ENCODE measurements at regions not wholly inside any gene's neighbourhood (a gene's known extent, or its start where the extent isn't known, plus 50 kb on each side); places are given as distances from the start of the nearest gene placed in this dataset.

DNA sequence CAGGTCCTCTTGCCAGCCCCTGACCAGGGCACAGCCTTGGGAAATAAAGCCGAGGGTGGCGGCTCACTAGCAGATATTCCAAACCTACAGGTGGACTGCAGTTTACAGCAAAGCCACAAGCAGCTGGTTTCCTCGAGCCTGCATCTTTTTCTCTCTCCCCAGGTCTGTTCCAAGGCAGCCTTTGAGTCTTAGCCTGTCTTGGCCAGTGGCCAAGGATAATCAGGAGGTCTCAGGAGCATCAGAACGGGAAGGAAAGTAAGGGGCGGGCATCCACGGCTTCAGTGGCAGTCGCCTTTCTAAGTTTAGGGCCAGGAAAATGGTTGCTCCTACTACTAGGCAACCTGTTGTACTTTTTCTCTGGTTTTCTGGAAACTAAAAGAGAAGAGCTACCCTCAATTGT, 219.7 kb upstream of the ZMIZ1 start:
- TF ChIP-seq, protein P1, sequence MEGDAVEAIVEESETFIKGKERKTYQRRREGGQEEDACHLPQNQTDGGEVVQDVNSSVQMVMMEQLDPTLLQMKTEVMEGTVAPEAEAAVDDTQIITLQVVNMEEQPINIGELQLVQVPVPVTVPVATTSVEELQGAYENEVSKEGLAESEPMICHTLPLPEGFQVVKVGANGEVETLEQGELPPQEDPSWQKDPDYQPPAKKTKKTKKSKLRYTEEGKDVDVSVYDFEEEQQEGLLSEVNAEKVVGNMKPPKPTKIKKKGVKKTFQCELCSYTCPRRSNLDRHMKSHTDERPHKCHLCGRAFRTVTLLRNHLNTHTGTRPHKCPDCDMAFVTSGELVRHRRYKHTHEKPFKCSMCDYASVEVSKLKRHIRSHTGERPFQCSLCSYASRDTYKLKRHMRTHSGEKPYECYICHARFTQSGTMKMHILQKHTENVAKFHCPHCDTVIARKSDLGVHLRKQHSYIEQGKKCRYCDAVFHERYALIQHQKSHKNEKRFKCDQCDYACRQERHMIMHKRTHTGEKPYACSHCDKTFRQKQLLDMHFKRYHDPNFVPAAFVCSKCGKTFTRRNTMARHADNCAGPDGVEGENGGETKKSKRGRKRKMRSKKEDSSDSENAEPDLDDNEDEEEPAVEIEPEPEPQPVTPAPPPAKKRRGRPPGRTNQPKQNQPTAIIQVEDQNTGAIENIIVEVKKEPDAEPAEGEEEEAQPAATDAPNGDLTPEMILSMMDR (IDR thresholded peaks at IDR 0.05; ENCODE audit: low read depth, low read length, missing control alignments): no peak
- H3K4me3 ChIP-seq (replicated peaks; ENCODE audit: low read depth, low read length): no peak overlapping the region
- no peak for DNase-seq (ENCODE audit: extremely low read depth, low read depth)

DNA sequence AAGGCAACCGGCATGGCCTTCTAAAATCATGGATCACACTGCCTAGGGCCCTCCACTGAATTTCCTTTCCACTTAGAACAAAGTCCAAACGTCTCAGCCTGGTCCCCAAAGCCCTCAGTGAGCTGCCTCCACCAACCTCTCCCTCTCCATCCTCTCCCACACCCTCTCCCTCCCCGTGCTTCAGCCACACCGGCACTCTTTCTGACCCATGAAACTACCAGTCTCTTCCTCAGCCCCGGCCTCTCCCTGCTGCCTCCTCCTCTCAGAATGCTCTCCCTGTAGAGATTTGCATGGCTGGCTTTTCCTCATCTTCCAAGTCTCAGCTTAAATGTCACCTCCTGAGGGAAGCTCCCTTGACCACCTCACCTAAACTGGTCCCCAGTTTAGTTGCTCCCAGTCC, 219.0 kb upstream of the ZMIZ1 start:
- DNase-seq (ENCODE audit: extremely low read depth, low read depth): no peak
- TF ChIP-seq, protein P1 (IDR thresholded peaks at IDR 0.05; ENCODE audit: low read depth, low read length, missing control alignments): no peak
- no peak overlapping the region for H3K4me3 ChIP-seq (replicated peaks; ENCODE audit: low read depth, low read length)

DNA sequence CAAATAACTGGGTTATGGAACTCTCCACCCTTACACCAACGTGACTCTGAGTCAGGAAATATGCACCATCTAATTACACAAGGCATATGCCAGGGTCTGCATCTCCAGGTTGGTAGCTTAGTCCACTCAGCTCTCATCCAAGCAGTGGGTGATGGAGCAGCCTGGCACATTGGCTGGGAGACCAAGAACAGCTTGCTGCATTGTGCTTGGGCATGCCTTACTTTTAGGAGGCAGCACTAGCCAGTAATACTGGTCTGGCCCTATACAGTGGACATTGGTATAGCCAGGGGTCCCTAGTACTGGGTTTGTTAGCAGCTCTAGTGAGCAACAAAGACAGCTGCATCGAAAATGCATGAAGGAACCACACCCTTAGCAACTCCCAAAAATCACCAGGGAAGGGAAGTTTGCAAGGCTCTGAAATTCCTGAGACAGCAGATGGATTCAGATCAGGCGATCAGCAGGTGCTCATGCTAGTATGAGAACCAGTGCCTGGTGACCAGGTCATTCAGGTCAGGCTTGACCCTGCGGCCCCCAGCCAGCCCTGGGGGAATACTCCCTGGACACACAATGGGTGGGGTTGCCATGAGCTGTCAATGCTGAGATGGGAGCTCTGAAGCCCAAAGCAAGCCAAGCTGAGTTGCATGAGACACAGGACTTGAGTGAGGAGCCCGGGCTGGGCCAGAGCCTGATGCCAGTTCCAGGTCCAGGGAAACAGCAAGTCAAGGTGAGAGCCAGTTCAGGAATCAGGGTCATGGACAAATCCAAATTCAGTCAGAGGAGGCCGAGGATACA, 217.9 kb upstream of the ZMIZ1 start:
- TF ChIP-seq, protein P1 (IDR thresholded peaks at IDR 0.05; ENCODE audit: low read depth, low read length, missing control alignments): no peak

DNA sequence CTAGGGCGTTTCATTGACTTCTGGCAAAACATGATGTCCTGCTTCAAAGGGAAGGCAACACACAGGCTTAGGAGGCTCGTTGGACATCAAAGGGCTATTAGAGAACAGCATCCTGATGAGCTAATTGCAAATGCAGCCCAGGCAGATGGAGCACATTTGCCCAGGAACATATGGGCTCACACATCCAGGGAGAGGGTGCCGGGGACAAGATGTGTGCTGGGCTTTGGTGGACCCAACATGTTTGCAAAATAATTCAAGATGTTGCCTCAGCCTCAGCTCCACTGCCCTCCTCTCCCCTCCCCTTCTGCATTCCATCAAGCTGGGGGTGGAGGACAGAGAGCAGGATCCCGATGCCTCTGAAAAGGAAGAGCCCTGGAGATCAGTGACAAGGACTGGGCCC, 217.1 kb upstream of the ZMIZ1 start:
- H3K4me3 ChIP-seq (replicated peaks; ENCODE audit: low read depth, low read length): no peak overlapping the region
- TF ChIP-seq, protein P1 (IDR thresholded peaks at IDR 0.05; ENCODE audit: low read depth, low read length, missing control alignments): no peak
- DNase-seq (ENCODE audit: extremely low read depth, low read depth): peak; percentile 21

More for the DNA sequence above, 217.9 kb upstream of the ZMIZ1 start:
- H3K4me3 ChIP-seq (replicated peaks; ENCODE audit: low read depth, low read length): no peak overlapping the region
- DNase-seq (ENCODE audit: extremely low read depth, low read depth): no peak

DNA sequence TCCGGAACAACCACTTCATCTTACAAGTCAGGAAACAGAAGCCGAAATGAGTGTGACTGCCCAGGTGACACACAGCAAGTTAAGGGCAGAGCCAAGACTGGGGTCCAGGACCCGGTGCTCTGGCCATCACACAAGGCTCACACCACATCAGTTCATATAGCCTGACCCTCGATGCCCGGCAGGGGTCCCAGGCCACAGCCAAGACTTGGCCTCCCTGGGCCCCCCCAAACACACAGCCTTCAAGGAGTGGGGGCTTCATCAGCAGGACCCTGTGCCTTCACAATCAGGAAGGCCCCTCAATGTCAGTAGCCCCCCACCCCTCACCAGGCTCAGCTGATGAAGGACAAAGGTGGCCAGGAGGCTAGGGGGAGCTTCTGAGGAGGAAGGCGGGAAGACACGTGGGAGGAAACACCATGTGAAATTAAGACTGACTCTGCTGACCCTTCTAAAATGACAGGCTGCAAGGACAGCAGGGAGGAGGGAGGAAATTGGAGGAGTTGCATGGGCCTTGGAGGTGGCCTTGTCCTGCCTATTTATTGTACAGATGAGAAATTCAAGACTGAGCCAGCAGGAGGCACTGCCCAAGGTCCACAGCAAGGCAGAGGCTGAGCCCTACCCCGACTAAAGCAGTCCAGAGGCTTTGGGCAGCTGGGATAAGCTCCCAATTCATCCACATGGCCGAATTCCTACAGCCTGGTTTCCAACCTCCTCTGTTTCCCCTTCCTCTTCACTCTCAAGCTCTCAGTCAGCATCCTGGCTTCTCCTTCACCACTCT, 216.1 kb upstream of the ZMIZ1 start:
- no peak for DNase-seq (ENCODE audit: extremely low read depth, low read depth)
- H3K4me3 ChIP-seq (replicated peaks; ENCODE audit: low read depth, low read length): no peak overlapping the region
- TF ChIP-seq, protein P1 (IDR thresholded peaks at IDR 0.05; ENCODE audit: low read depth, low read length, missing control alignments): peak; percentile 28

DNA sequence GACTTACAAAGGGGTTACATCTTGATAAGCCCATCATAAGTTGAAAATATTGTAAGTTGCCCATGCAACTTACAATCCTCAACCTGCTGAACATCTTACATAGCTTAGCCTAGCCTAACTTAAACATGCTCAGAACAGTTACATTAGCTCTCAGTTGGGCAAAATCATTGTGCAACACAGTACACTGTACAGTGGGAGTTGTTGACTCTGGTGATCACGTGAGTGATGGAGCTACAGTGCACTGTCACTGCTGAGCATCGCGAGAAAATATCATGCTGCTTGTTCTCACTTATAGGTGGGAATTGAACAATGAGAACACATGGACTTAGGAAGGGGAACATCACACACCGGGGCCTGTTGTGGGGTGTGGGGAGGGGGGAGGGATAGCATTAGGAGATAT, 214.9 kb upstream of the ZMIZ1 start:
- TF ChIP-seq, protein P1 (IDR thresholded peaks at IDR 0.05; ENCODE audit: low read depth, low read length, missing control alignments): no peak
- H3K4me3 ChIP-seq (replicated peaks; ENCODE audit: low read depth, low read length): no peak overlapping the region
- DNase-seq (ENCODE audit: extremely low read depth, low read depth): no peak
